ENCODE measurements at regions not wholly inside any gene's neighbourhood (a gene's known extent, or its start where the extent isn't known, plus 50 kb on each side); places are given as distances from the start of the nearest gene placed in this dataset.
"Not testable (repeated sequence)": the region's sequence is repeated elsewhere in the genome, so short reads cannot be mapped to it uniquely, and the experiment has no call there.

DNA sequence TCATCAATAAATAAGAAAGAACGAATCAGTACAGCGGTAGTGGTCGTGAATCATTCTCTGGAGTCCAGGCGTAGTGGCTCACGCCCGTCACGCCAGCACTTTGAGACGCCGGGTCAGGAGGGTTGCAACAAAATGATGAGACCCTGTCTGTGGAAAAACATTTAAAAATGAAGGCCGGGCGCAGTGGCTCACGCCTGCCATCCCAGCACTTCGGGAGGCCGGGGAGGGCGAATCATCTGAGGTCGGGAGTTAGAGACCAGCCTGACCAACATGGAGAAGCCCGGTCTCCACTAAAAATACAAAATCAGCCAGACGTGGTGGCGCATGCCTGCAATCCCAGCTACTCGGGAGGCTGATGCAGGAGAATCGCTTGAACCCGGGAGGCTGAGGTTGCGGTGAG lies 111.8 kb upstream of the ANKRD30BL start:
- not testable (repeated sequence) for DNase-seq

GRCh38 chr2:132274000-132274399 lies 112.2 kb upstream of the ANKRD30BL start:
- DNase-seq: no peak

- DNase-seq: no peak
Measured at GRCh38 chr2:132275396-132275795, 113.6 kb upstream of the ANKRD30BL start.

DNA sequence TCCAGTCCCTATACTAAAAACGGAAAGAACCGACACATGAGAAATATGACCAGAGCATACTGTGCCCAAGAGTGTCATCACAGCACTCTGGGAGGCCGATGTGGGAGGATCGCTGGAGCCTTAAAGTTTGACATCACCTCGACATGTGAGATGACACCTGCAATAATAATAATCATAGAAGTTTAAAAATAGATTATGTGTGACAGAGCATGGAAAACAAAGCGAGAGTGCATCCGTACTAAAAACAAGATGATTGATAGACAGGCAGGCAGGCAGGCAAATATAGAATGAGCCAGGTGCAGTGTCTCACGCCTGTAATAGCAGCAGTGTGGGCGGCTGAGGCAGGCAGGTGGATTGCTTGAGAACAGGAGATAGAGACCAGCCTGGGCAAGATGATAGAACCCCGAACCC lies 114.8 kb upstream of the ANKRD30BL start:
- DNase-seq: no peak

GRCh38 chr2:132278267-132278666 lies 116.5 kb upstream of the ANKRD30BL start:
- DNase-seq: no peak

- no peak for DNase-seq
Measured at GRCh38 chr2:132279344-132279743, 117.6 kb upstream of the ANKRD30BL start.

GRCh38 chr2:132279930-132280615 lies 118.3 kb upstream of the ANKRD30BL start:
- no peak for DNase-seq

DNA sequence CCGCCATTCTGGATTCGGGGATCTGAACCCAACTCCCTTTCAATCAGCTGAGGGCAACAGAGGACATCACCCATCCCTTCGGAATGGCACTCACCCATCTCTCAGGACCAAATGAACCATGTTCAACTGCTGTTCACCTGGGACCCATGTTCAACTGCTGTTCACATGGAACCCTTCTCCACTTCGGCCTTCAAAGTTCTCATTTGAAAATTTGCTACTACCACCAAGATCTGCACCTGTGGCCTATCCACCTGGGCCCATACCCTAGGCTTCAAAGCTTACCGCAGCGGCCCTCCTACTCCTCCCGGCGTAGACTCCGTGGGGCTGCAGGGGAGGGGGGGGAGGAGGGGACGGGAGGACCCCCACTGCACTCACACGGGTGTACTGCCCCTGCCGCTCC lies 119.2 kb upstream of the ANKRD30BL start:
- no peak for DNase-seq

DNA sequence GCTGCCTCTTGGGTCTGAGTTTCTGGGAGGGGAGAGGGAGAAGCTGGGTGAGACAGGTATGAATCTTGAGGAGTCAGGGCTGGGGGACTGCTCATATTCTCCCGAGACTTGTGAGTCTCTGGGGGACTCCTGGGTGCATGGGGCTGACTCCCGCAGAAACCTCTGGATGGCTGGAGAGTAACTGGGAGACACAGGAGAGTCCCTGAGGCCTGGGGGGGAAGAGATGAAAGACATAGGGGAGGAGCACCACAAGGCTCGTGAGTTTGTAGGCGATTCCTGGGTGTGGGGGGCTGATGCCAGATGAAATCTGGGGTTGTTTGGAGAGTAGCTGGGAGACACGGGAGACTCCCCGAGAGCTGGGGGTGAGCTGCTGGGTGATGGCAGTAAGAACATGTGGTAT lies 120.4 kb upstream of the ANKRD30BL start:
- DNase-seq: not testable (repeated sequence)

GRCh38 chr2:132282911-132283310 lies 121.2 kb upstream of the ANKRD30BL start:
- no peak for DNase-seq

DNA sequence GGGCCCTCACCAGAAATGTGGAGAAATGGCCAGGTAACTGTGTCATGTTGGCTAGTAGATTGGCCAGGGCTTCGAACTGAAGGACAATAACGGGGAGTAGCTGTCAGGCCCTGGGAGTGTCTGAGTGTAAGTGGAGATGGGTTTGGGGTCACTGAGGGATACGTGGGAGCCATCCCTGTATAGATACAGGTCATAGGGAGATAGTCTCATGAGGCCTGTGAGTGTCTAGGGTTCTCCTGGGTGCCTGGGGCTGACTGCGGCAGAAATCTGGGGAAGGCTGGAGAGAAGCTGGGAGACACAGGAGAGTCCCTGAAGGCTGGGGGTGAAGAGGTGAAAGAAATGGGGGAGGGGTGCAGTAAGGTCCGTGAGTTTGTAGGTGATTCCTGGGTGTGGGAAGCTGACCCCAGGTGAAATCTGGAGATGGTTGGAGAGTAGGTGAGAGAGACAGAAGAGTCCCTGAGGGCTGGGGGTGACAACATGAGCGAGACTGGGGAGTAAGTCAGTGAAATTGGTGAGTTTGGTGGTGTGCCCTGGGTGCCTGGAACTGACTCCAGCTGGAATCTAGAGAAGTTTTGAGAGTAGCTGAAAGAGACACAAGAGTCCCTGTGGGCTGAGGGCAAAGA lies 124.6 kb upstream of the ANKRD30BL start:
- DNase-seq: not testable (repeated sequence)

GRCh38 chr2:132287910-132288309 lies 126.2 kb upstream of the ANKRD30BL start:
- DNase-seq: not testable (repeated sequence)

DNA sequence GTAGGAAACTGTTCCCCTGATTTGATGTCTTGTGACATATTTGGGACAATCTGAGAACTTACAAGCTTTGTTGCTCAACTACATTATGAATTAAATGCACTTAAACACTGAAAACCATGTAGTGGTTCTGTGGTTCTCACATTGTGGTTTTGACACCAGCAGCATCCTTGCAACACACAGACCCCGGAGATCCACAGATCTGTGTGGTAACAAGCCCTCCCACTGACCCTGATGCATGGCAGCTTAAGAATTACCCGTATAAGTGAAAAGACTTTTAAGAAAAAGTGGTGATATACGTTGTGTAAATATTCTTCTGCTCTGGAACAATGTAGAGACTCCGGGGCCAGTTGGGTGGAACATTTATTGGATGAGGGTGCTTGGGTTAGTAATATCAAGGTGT lies 127.4 kb upstream of the ANKRD30BL start:
- not testable (repeated sequence) for DNase-seq

DNA sequence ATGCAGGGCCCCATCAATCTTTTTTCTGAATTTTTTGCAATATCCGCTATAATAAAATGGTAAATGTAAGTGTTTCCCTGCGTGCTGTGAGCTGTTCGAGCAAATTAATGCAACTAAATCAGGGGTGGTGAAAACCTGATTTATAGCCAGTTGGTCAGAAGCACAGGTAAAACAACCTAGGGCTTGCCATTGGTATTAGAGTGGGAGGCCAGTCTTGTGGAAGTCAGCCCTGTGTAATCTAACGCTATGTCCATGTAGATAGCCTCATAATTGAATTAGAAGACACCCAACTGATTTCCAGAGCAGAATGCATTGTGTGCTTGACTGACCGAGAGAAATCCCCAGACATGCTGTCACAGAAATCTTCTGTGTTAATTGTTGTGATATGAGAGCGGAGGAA lies 126.8 kb upstream of the GPR39 start:
- not testable (repeated sequence) for DNase-seq

DNA sequence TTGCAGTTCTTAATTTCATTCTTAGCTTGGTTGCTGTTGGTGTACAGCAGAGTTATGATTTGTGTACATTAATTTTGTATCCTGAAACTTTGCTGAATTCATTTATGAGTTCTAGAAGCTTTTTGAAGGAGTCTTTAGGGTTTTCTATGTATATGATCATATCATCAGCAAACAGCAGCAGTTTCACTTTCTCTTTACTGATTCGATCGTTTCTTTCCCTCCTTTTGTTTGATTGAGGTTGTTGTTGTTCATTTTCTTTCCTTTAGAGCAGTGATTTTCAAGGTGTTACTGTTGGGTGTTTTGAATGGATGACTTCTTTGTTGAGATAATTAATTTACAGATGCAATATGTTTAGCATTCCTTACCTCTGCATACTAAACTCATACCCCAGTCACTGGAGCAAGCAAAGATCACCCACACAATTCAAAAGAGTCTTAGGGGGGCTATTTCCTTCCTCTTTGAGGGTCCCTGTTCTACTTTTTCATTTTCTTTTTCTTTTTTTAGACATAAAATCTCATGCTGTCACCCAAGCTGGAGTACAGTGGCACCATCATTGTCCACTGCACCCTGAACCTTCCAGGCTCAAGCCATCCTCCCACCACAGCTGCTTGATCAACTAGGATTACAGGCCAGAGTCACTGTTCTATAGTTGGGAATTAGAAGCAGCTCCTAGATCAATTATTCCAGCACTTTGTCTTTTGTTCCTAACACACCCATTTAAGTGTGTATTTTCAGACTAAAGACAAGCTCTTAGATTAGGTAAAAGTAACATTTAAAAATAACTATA lies 115.8 kb upstream of the GPR39 start:
- not testable (repeated sequence) for DNase-seq

GRCh38 chr2:132304661-132305380 lies 111.8 kb upstream of the GPR39 start:
- not testable (repeated sequence) for DNase-seq

DNA sequence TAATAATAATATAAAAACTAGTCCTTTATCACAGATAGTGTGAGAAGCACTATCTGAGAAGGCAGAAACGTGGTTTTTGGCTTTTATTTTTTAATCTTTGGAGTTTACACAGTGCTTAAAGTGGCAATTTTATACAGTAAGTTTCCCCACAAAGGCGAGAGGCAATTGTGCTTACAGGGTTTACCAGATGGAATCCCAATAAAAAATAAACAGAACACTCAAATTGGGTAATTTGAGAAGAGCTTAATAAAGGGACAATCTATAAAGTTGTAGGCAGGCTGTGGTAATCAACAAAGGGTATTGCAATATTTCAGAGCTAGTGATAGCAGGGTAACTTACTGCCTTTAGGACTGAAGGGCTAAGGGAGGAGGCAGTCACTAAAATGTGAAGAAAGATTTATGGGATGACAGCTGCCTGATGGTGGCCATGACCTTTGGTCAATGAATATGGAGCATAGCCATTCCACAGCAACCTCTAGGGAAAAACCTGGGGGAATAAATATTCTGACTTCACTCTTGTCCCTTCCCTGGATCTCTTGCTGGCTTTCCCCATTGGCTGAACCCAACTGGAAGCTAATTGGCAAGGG lies 108.9 kb upstream of the GPR39 start:
- not testable (repeated sequence) for DNase-seq

DNA sequence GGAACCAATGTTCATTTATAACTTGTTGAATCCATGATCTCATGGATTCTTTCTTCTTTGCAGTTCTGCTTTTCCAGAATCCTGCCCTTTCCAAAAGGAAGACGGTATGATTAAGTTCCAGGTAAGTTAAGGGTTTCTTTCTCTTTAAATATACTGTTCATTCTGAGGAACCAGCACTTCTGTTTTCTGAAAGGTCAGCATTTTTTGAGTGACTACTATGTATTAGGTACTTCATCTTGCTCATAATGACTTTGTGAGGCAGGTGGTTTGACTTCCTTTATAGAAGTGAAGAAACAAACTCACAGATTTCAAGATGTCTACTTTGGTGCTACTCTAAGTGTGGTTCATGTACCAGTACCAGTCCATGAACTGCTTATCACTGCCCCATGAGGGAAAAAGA lies 107.4 kb upstream of the GPR39 start:
- DNase-seq: not testable (repeated sequence)

- DNase-seq: not testable (repeated sequence)
Measured at GRCh38 chr2:132315546-132315945, 101.1 kb upstream of the GPR39 start.

GRCh38 chr2:132317026-132317680 lies 99.5 kb upstream of the GPR39 start:
- DNase-seq: not testable (repeated sequence)

GRCh38 chr2:132318481-132318880 lies 98.1 kb upstream of the GPR39 start:
- DNase-seq: not testable (repeated sequence)

DNA sequence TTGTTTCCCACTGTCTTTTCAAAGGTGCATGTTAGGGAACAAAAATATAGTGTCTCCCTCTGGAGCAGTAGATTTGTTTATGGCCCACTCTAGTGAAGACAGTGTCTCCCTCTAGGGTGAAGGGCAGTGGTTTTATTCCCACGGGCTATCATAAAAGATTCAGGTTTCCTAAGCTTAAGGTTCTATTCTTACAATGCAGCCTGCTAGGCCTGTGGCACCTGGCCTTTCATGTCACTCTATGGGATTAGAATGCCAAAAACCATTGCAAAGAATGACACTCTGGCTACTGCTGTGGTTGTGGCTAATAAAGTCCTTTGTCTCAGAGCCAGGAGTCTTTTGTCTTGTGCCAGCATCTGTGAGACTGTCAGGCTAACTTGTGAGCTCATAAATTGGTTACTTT lies 92.6 kb upstream of the GPR39 start:
- not testable (repeated sequence) for DNase-seq

Data from NCI-H1092 treated with DMSO at 0.1 percent for 48 hours (cell line).